ENCODE measurements at regions not wholly inside any gene's neighbourhood (a gene's known extent, or its start where the extent isn't known, plus 50 kb on each side); places are given as distances from the start of the nearest gene placed in this dataset.

GRCh38 chr7:1286946-1287645 is 54.4 kb downstream of the UNCX start:
- Histone ChIP-seq H3K4me1 (peaks cover 0 to 5% of the 10 kb centered on the region in 2 donors), H3K27ac (no peak overlapping the region), H3K27me3 (peaks cover 23 to 33% (median 31%) of the 10 kb centered on the region in 3 donors), H3K4me3 (no peak overlapping the region), H3K36me3 (no peaks in the 10 kb centered on the region), H3K9me3 (no peaks in the 10 kb centered on the region)
- in situ Hi-C loops (cut with MboI; ENCODE audit: low sequenced_read_pairs in 4 of 4): no loop called here
- no peak for ATAC-seq
- TF ChIP-seq POLR2A (IDR thresholded peaks at IDR 0.05) (no peak), CTCF (IDR thresholded peaks at IDR 0.05 in 4 of 5, conservative IDR thresholded peaks at IDR 0.05 in 1 of 5) (no peak)
- DNase-seq: no peak
- intact Hi-C loops (cut with DNase I; ENCODE audit: low total_unique reads): no loop called here

GRCh38 chr7:1287752-1288201 is 55.1 kb downstream of the UNCX start:
- peaks cover 0 to 5% of the 10 kb centered on the region in 2 donors for H3K4me1 ChIP-seq
- no peak for DNase-seq

GRCh38 chr7:1288390-1288995 is 55.8 kb downstream of the UNCX start:
- in situ Hi-C loops (cut with MboI; ENCODE audit: low sequenced_read_pairs in 4 of 4) (no loop called here), intact Hi-C loops (cut with DNase I; ENCODE audit: low total_unique reads) (loop anchor here (2.0 kb wide), 1 partner anchor 28 kb away; no protein-coding TSS in a partner anchor)
- Histone ChIP-seq H3K36me3 (no peaks in the 10 kb centered on the region), H3K9me3 (no peaks in the 10 kb centered on the region), H3K4me1 (peaks cover 0 to 5% of the 10 kb centered on the region in 2 donors), H3K27ac (no peak overlapping the region), H3K27me3 (peaks cover 24 to 41% (median 35%) of the 10 kb centered on the region in 3 donors), H3K4me3 (no peak overlapping the region)
- no peak for DNase-seq
- ATAC-seq: no peak
- TF ChIP-seq CTCF (IDR thresholded peaks at IDR 0.05 in 4 of 5, conservative IDR thresholded peaks at IDR 0.05 in 1 of 5) (no peak), POLR2A (IDR thresholded peaks at IDR 0.05) (no peak)

More at GRCh38 chr7:1287752-1288201, 55.1 kb downstream of the UNCX start:
- Histone ChIP-seq H3K27ac (no peak overlapping the region), H3K4me3 (no peak overlapping the region), H3K27me3 (peaks cover 22 to 38% (median 35%) of the 10 kb centered on the region in 3 donors), H3K9me3 (no peaks in the 10 kb centered on the region), H3K36me3 (no peaks in the 10 kb centered on the region)
- TF ChIP-seq POLR2A (IDR thresholded peaks at IDR 0.05) (no peak), CTCF (IDR thresholded peaks at IDR 0.05 in 4 of 5, conservative IDR thresholded peaks at IDR 0.05 in 1 of 5) (no peak)
- intact Hi-C loops (cut with DNase I; ENCODE audit: low total_unique reads): loop anchor here (2.0 kb wide), 1 partner anchor 29 kb away; no protein-coding TSS in a partner anchor
- in situ Hi-C loops (cut with MboI; ENCODE audit: low sequenced_read_pairs in 4 of 4): no loop called here
- ATAC-seq: no peak

GRCh38 chr7:1288996-1289551 is 56.4 kb downstream of the UNCX start:
- ATAC-seq (no peak), DNase-seq (no peak)
- Histone ChIP-seq H3K27me3 (peaks cover 27 to 45% (median 41%) of the 10 kb centered on the region in 3 donors), H3K27ac (no peak overlapping the region), H3K4me1 (peaks cover 0 to 5% of the 10 kb centered on the region in 2 donors), H3K9me3 (no peaks in the 10 kb centered on the region), H3K4me3 (no peak overlapping the region), H3K36me3 (no peaks in the 10 kb centered on the region)
- in situ Hi-C loops (cut with MboI; ENCODE audit: low sequenced_read_pairs in 4 of 4): no loop called here
- TF ChIP-seq POLR2A (IDR thresholded peaks at IDR 0.05) (no peak), CTCF (IDR thresholded peaks at IDR 0.05 in 4 of 5, conservative IDR thresholded peaks at IDR 0.05 in 1 of 5) (no peak)
- intact Hi-C loops (cut with DNase I; ENCODE audit: low total_unique reads): loop anchor here (2.0 kb wide), 1 partner anchor 28 kb away; no protein-coding TSS in a partner anchor

Data from gastrocnemius medialis (tissue), 4 donors.